GM21737 (cell line): ENCODE measurements at regions not wholly inside any gene's neighbourhood (a gene's known extent, or its start where the extent isn't known, plus 50 kb on each side); places are given as distances from the start of the nearest gene placed in this dataset.

Experiments
- ATAC-seq: cut with Tn5 transposase; IDR thresholded peaks from one replicate; pipeline ENCODE4 v1.9.1; 2021; ENCODE audit warnings: mild to moderate bottlenecking, moderate library complexity; ENCODE audit not compliant: unreplicated experiment

DNA sequence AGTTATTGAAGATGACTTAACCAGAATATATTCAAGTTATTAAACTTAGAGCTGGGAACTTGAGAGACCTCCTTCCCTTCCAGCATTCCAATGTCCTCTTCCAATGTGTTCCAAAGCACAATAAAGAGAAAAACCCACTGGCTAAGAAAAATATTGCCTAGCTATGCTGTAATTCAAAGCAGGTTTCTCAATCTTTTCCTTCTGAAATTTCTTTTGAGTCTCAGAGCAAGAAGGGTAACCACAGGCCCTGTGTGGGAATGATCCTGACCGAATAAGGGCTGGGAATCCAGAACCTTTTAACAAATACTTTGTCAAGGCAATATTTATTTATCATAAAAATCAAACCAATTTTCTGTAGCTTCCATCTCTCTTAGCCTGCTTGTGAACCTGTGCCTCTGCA is 150.7 kb upstream of the SFRP2 start:
- ATAC-seq = no peak

DNA sequence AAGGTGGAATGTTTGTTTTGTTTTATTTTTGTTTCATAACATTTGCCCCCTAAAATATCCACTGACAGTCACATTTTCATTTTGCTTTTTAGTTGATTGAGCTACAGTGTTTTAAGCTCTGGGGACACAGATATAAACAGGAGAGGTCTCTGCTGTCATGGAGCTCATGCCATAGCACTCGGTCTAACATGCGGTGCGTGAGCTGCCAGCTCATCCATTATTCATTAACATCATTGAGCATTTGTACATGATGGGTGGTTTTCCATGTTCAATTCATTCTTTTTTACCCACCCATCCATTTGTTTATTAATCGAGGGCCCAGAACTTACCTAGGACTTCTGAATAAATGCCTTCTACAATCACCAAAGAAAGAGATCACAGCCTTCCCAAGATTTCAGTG is 150.1 kb upstream of the SFRP2 start:
- ATAC-seq = no peak

DNA sequence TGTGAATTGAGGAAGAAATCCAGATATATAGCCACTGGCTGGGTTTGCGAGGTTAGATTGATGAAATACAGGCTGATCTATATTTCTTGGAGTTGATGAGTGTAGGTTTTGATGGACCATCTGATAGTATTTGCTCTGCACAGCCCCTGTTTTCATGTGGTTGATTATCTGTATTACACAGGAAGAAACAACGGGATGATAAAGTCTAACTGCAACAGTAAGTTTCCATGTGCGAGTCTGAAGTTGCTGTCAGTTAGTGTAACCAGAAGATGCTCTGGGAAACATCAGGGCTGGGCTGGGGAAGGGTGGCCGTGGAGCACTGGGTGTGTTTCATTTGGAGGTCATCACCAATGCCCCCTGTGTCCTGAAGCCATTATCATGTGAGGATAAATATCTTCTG is 148.4 kb upstream of the SFRP2 start:
- no peak for ATAC-seq

DNA sequence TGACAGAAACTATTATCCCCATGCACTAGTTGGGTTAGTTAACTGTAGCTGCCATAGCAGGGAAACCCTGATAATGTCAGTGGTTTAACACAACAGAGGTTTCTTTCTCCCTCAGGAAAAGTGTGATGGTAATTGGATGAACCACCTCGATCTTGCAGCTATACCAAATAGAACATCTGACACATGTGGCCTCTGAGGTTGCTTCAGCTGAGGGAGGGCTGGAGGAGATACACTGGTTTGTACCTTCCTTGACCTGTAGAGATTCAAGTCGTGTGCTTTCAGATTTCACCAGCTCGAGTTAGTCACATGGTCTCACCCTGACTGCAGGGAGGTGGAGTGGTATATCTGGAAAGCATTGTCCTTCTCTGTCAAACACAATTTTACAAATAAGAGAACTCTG is 147.2 kb upstream of the SFRP2 start:
- ATAC-seq = no peak

DNA sequence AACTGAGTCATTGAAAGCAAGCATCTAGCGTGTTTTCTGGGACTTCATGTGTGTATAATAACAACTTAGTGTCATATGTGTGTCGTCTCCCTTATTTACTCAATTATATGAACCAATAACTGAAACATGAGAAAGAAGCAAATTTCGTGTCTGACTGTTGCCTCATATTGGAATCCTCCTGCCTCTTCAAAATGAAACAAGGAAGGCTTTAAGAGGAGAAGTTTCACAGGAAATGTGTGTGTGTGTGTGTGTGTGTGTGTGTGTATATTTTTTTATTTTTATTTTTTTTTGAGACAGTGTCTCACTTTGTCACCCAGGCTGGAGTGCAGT is 145.8 kb upstream of the SFRP2 start:
- no peak for ATAC-seq

DNA sequence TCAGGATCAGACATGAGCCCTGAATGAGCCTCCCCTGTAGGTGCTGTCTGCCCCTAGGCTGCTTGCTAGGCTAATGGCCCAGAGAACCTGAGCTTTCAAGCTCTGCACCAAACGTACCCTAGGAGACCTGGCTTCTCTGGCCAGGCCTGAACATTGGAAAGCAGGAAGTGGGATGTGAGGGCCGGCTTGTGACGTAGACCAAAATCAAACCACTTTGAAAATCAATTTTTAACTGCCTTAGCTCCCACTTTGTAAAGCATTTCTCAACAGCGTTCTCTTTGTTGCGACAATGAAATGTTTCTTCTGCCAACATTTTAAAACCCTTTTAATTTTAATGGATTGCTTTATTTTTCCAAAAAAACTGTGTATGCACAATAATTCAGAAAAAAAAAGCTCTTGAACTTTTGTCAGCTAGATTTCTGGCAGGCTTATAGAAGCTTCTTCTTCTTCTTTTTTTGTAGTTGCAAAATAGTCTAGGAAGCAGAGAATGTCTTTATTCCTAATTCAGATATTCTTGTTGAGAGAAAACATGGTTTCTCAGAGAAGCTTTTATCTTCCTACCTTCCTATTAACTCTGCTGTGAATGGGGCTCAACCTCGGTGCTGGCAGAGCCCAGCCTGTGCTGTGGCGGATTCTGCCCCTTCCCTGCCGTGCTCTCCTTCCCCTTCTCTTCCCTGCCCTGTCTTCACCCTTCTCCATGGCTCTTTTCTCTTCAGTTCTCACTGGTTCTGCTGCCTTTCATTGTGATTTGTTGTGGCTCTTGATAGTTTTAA is 145.2 kb upstream of the SFRP2 start:
- no peak for ATAC-seq

DNA sequence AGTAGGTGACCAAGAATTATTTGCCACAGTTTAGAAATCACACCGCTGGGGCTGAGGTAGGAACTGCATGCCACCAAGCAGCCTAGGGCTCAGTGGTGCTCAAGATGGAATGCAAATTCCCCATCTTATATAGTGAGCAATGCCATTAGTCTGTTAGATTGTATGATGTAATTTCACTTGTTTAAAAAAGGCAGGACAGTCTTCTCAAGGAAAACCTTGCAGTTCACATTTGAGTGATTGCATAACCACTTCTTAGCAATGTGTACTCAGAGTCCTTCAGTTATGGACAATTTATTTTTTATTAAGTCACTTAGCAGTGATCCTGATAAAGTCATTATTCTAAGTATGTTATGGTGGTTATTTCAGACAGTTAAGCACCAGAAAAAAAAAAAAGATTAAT is 142.9 kb upstream of the SFRP2 start:
- no peak for ATAC-seq

DNA sequence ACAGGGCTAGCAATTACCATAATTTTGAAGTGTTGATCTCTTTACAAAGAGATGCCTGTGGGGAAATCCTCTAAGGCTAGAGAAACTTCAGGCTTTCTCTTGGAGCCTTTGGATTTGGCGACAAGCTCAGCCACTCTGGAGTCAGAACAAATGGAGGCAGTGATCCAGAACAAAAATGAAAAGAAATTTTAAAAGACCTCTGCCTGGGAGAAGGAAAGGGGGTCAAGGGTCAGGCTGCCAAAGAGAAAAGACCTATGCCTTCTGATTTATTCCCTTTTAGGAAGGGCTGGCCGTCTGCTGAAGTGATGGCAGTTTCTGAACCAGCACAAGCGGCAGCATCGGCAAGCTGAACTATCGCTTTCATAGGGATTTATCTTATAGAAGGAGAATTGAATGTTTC is 140.8 kb upstream of the SFRP2 start:
- ATAC-seq = no peak

DNA sequence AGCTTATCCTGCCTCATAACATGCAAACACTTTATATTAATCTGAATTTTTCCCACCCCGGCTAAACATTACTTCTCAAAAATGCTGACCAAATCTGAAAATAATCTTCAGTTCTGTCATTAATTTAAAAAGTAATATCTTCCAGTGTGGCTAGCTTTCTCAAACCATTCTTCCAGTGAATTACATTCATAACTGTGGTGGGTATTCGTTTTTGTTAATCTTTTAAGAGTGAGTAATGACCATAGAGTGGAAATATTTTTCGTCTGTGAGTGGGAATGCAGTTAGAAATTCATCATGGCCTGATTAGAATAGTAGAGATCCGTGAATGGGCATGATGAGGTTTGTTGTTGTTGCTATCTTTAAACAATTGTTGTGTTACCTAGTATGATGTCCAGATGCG is 138.6 kb upstream of the SFRP2 start:
- ATAC-seq = no peak

DNA sequence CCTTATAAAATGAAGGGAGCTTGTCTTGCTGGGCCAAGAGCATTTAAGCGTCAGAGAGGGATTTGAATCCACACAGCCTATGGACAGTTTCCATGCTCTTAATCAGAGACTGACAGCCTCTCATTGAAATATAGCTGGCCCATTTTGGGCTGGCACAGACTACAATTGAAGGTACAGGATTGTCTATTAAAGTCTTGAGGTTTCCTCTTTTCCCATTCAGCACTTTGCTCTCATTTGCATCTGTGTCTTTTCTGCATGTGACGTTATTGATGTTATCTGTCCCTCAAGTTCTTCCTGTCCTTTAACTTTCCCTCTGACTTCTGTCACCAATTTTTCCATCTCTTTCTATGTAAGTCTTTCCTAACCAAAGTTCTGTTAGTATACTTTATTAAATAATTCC is 133.3 kb upstream of the SFRP2 start:
- ATAC-seq = no peak

DNA sequence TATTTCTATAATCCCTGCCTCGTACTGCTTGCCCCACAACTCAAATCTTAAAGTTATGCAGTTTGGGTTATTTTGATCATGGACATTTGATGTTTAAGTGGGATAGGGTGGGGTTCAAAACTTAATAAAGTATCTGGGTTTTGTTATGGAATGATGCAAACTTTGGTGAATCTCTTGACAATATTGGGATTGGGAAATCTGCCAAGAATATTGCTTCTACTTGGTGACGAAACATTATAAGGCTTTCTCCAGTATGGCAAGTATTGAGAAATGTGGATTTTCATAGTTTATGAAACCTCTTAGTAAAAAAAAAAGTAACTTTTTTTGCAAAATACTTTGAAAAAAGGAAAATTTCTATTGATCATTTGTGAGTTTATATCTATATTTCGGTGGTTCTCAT is 130.8 kb upstream of the SFRP2 start:
- no peak for ATAC-seq

DNA sequence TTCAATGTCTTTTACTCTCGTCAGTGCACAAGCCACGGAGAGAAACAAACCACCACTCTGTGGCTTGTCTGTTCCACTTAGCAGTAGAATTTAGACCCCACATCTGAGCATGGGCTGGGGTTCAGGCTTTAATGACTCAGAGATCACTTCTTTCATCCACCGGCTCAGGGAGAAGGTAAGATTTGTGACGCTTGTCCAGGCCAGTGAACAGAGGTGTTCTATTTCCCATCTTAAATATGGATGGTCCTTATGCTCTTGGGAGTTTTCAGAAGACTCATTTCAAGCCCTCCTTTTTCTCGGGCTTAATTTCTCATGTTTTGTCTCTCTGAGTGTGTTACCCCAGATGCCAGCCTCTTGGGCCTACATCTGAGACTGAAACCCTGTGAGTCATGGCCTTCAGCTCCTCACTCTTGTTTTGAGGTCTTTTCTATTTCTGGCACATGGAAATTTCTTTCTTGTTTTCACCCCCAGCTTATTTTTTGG is 127.4 kb upstream of the SFRP2 start:
- ATAC-seq = peak; percentile 97

DNA sequence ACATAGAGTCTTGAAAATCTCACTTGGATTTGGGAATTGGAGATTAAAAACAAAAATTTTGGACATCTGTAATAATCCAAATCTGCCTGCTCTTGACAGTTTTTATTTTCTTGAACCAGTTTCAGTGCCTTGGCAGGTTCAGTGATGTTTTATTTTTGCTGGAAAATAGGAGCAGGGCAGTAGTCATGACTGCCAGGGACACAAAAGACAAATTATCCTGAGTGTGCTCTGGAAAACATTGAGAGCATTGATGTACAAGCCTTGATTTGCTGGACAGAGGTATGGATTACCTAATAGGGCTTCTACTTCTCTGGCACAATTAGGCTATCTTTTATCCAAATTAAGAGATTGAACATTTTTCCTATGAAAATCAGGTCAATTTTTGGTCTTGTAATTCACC is 123.4 kb upstream of the SFRP2 start:
- ATAC-seq = no peak

DNA sequence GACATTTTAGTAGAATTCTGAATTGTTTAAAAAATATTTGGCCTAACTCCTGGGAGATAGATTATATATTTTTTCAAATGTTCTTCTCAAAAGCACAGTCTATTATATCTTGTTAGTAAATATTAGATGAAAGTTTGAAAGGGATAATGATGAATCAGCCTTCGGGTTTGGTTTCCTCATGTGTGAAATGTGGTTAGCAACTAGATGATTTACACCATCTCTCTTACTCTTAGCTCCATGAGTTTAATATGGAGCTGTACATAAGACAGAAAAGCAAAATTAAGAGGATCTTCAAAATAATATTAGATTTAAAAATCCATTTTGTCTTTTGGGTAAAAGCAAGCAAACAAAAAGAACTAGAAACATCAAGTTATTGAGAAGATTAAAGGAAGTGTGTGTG is 120.8 kb upstream of the SFRP2 start:
- no peak for ATAC-seq

DNA sequence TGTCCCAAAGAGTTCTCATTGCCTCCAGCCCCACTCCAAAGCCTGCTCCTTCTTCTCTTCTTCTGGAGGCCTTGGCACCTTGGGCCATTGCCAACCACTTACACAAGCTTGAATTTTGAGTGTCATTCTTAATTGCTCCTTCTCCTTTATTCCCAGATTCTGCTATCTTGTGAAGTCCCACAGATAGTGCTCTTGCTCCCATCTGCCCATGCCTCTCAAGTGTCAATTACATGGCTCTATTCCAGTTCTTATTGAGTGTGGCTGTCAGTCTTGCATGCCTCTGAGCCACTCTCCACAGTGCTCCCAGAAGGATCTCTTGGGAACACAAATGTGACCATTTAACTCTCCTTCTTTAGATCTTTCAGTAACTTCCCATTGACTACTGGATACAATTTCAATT is 117.3 kb upstream of the SFRP2 start:
- ATAC-seq = no peak

DNA sequence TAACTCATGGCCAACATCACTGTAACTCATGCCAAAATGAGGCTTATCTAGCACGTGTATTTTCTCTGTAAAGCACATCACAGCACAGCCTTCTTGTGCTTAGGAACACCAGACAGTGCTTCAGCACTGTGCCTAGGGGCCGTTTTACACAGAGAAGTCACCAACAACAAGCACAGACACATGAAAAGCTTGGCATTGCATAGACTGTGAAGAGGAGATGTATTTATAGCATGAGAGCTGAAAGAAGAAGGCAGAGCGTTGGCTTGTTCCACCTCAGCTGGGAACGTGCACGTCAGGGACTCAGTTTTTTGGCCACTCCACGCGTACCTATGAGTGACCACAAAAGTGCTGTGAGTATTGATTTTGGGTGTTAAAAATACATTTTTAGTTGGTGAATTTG is 116.3 kb upstream of the SFRP2 start:
- ATAC-seq = no peak

DNA sequence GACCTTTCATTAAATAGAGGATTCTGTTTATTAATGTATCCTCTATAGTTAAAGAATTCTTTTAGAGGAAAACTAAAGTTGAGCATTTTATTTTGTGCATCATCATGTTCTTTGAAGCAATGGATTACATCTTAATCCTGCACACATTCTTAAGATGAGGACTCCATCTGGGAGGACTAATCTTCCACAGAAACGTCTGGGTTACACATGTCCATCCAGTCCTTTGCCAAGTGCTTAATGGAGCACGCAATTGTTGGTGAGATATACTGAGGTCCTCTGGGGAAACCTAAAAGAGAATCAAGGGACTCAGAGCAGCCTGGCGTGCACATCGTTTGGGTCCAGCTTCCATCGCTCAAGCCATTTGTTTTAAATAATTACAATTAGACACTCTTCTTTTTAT is 115.1 kb upstream of the SFRP2 start:
- ATAC-seq = no peak

DNA sequence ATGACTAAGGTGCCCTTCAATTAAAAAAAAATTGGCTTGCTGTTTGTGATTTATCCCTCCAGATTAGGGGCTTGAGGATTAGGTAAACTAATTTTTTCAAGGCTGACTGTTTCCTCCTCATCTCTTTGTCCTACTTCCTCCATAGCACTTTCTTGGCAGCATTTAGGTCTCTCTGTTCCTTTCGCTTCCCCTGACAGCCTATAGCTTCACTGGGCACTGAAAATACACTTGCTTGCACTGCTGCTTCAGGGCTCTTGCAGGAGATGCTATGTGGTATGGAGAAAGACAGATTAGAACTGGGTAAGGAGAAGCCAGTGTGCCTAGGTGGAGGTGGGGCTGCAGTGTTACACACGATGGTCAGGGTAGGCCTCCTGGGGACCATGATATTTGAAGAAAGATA is 112.3 kb upstream of the SFRP2 start:
- ATAC-seq = no peak

DNA sequence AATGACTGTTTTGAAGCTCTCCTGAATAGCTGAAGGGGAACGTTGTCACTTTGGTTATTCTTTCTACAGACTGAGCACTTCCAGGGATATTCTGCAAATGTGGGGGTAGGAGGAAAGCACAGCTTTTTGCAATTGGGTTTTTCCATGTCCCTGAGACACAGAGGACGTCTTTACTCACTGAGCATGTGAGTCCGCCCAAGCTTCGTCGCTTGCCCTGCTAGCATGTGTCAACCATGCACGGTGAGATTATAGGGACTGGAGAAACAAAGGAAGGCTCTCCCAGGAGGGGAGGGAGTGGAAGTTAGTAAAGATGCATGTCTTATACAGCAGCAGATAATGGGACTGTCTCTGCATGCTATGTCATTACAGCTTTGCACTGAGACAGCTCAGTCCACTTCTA is 111.5 kb upstream of the SFRP2 start:
- no peak for ATAC-seq

DNA sequence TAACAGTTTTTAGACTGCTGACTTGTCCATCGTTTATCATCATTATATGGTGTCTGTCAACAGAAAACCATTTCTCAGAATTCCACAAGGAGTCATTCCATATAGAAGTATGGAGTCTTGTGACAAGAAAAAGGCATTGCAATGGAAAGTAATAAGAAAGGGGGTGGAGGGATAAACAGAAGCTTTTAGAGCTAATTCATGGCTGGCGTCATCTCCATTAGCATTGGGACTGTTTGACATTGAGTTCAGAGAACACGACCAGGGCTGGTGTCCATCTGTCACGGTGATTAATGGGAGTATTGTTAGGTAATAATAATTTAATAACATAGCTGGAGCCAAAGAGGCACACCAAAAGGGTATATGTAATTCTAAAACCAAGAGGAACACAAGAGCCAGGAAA is 101.9 kb upstream of the SFRP2 start:
- ATAC-seq = no peak

DNA sequence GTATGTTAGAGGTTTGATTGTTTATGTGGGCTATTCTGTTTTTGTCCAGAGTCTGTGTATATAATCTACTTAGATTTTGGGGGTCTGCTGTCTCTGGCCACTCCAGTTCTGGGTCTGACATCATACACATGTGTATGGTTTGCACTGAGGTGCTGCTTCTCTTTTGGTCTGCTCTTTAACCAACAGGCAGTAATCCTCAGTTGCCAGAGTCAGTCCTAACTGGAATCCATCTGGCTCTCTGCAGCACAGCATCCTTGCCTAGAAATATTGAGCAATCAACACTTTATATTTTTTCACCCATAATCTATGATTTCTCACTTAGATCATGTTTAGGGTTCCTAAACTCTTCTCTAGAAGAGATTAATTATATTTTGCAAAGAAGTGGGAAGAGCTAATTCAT is 98.3 kb upstream of the SFRP2 start:
- ATAC-seq = no peak

DNA sequence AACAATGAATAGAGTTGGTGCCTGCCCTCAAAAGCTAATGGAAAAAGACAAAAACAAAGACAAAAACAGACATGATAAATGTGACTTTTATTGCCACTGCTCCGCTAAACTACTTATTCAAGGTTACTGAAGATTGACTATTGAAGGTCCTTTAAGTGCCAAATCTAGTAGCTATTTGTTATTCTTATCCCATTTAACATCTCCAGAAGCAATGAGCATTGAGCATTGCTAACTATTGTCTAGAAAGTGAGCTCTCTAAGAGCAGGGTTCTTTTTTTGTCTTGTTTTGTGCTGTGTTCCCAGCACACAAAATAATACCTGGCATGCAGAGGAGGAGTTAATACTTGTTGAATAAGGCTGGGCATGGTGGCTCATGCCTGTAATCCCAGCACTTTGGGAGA is 95.4 kb upstream of the SFRP2 start:
- ATAC-seq = no peak

DNA sequence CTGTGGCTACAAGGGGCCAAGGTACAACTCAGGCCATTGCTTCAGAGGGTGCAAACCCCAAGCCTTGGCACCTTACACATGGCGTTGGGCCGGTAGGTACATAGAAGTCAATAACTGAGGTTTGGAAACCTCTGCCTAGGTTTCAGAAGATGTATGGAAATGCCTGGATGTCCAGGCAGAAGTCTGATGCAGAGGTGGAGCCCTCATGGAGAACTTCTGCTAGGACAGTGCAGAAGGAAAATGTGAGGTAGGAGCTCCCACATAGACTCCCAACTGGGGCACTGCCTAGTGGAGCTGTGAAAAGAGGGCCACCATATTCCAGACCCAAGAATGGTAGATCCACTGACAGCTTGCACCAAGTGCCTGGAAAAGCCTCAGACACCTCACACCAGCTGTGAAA is 92.1 kb upstream of the SFRP2 start:
- no peak for ATAC-seq
